ENCODE measurements at regions not wholly inside any gene's neighbourhood (a gene's known extent, or its start where the extent isn't known, plus 50 kb on each side); places are given as distances from the start of the nearest gene placed in this dataset.

DNA sequence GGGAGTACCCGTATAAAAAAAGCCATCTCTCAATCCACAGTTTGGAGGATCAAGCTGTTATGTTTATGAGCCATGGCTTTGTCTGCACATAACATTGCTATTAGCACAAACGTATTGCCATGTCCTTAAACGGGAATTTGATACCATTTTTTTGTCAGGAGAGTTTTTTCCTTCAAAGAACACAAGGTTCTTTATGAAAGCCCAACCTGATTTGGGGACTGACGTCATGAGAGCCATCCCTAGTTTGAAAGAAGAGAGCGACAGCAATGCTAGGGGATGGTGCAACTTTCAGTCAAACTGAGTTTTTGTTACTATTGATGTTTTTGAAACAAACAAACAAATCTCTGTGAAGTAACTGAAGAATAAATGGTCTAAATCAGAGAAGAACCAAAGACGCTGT is 376.6 kb downstream of the EIPR1 start:
- TF ChIP-seq, protein P1, sequence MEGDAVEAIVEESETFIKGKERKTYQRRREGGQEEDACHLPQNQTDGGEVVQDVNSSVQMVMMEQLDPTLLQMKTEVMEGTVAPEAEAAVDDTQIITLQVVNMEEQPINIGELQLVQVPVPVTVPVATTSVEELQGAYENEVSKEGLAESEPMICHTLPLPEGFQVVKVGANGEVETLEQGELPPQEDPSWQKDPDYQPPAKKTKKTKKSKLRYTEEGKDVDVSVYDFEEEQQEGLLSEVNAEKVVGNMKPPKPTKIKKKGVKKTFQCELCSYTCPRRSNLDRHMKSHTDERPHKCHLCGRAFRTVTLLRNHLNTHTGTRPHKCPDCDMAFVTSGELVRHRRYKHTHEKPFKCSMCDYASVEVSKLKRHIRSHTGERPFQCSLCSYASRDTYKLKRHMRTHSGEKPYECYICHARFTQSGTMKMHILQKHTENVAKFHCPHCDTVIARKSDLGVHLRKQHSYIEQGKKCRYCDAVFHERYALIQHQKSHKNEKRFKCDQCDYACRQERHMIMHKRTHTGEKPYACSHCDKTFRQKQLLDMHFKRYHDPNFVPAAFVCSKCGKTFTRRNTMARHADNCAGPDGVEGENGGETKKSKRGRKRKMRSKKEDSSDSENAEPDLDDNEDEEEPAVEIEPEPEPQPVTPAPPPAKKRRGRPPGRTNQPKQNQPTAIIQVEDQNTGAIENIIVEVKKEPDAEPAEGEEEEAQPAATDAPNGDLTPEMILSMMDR (IDR thresholded peaks at IDR 0.05): no peak
- no peak for TF ChIP-seq POLR2A (IDR thresholded peaks at IDR 0.05)

Data from thyroid gland (tissue), 4 donors.